Skeletal muscle satellite cell (primary cell): ENCODE measurements at regions not wholly inside any gene's neighbourhood (a gene's known extent, or its start where the extent isn't known, plus 50 kb on each side); places are given as distances from the start of the nearest gene placed in this dataset.
"Not testable (repeated sequence)": the region's sequence is repeated elsewhere in the genome, so short reads cannot be mapped to it uniquely, and the experiment has no call there.

Experiments
- H3K27me3 ChIP-seq: 2 replicates; pipeline ENCODE4 v1.7.0; 2013; ENCODE audit warnings: low read length; ENCODE audit not compliant: control insufficient read depth, insufficient read depth
- H3K36me3 ChIP-seq: 2 replicates; pipeline ENCODE4 v1.7.0; 2013; ENCODE audit warnings: mild to moderate bottlenecking, control low read depth, low read length; ENCODE audit not compliant: insufficient read depth
- H3K4me1 ChIP-seq: 2 replicates; pipeline ENCODE4 v1.7.0; 2013; ENCODE audit warnings: low read length; ENCODE audit not compliant: control insufficient read depth, insufficient read depth
- H3K4me2 ChIP-seq: 2 replicates; pipeline ENCODE4 v1.7.0; 2013; ENCODE audit warnings: mild to moderate bottlenecking, low read length
- H3K4me3 ChIP-seq: 2 replicates; pipeline ENCODE4 v1.7.0; 2013; ENCODE audit warnings: low read length
- H3K9ac ChIP-seq: 2 replicates; pipeline ENCODE4 v1.7.0; 2013; ENCODE audit warnings: mild to moderate bottlenecking, low read depth, low read length, moderate library complexity
- H3K9me3 ChIP-seq: replicated peaks from 2 replicates; pipeline ENCODE4 v1.7.0; 2013; ENCODE audit warnings: mild to moderate bottlenecking, control low read depth, low read length

DNA sequence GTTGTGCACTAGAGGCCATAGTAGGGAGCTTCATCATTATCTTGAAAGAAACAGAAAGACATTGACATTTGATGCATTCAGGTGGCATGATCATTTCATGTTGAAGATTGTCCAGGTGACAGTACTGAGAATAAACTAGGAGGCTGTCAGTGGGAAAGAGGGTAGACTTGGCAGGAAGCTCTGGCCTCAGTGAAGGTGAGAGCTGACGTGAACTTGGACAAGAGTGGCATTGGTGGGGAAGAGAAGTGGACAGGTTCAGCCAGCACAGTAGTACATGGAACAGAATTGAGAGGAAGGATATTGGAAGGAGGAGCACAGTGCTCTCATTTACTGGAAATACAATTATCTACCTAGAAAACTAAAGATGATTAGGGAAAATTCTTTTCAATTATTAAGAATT lies 245.2 kb downstream of the CYRIA start:
- no peaks in the 10 kb centered on the region for H3K4me1 ChIP-seq
- no peaks in the 10 kb centered on the region for H3K9me3 ChIP-seq
- no peaks in the 10 kb centered on the region for H3K27me3 ChIP-seq
- no peaks in the 10 kb centered on the region for H3K36me3 ChIP-seq
- no peak overlapping the region for H3K4me2 ChIP-seq
- no peak overlapping the region for H3K9ac ChIP-seq
- no peak overlapping the region for H3K4me3 ChIP-seq

DNA sequence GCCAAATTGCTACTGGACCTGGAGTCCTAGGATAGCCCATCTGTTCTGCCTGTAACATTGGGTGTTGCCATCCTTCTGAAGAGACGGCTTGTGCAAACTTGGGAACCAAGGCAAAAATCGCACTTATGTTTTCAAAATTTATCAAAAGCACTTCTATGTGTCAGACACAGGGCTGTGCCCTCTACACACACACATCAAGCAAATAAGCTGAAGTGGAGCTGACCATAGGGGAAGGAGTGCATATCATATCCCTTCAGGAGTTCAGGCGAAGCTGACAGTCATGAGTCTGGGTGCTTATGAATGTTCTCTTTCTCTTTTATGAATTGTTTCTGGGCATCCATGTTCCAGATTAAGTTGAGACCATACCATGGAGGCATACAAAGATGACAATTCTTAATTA lies 247.9 kb downstream of the CYRIA start:
- no peak overlapping the region for H3K9ac ChIP-seq
- H3K27me3 ChIP-seq = no peaks in the 10 kb centered on the region
- no peak overlapping the region for H3K4me2 ChIP-seq
- H3K4me3 ChIP-seq = no peak overlapping the region
- H3K4me1 ChIP-seq = no peaks in the 10 kb centered on the region
- H3K36me3 ChIP-seq = no peaks in the 10 kb centered on the region
- H3K9me3 ChIP-seq = no peaks in the 10 kb centered on the region

DNA sequence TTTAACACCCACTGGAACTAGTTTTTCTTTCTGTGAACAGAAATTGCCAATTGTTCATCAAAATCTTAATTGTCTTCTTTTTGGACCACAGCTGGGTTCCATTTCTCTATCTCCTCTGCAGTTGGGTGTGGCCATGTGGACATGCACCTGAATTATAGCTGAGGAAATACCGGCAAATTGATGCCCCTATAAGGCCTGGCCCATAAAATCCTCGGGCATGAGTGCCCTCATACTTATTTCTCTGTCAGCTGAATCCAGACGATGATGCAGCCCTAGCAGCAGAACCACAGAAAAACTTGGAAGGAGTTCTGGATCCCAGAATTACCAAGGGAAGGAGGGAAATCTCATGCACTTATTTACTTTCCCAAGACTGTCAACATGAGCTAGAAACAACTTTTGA lies 249.0 kb downstream of the CYRIA start:
- Histone ChIP-seq H3K4me2 (no peak overlapping the region), H3K9me3 (no peaks in the 10 kb centered on the region), H3K4me3 (no peak overlapping the region), H3K36me3 (no peaks in the 10 kb centered on the region), H3K27me3 (no peaks in the 10 kb centered on the region), H3K4me1 (no peaks in the 10 kb centered on the region), H3K9ac (no peak overlapping the region)

DNA sequence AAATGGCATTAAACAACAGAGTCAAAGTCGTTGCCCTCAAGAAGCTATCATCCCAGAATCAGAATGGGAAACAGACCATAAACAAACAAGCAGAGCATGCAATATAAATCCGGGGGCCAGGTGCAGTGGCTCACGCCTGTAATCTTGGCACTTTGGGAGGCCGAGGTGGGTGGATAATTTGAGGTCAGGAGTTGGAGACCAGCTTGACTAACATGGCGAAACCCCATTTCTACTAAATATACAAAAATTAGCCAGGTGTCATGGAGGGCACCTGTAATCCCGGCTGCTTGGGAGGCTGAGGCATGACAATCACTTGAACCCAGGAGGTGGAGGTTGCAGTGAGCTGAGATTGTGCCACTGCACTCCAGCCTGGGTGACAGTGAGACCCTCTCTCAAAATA lies 249.8 kb downstream of the CYRIA start:
- not testable (repeated sequence) for H3K27me3 ChIP-seq, H3K36me3 ChIP-seq, H3K4me2 ChIP-seq, H3K9me3 ChIP-seq, H3K4me3 ChIP-seq, H3K4me1 ChIP-seq, H3K9ac ChIP-seq

DNA sequence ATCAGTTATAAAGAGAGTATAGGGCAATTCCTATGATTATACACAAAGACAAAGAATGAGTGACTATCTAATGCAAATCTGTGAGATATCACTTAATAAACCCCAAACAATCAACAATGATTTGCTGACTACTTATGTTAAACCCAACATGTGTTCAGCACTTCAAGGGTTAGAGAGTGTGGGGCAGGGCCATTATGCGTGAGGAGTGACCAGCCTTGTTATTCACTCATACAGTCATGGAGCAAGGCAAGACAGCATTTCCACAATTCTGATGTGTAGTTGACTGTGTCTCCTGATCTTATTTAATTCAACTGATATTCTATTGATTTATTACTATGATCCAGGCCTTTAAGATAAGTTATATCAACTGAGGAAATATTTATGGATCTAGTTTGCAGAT lies 251.7 kb downstream of the CYRIA start:
- H3K9me3 ChIP-seq = no peaks in the 10 kb centered on the region
- H3K4me2 ChIP-seq = no peak overlapping the region
- no peak overlapping the region for H3K4me3 ChIP-seq
- no peaks in the 10 kb centered on the region for H3K27me3 ChIP-seq
- no peaks in the 10 kb centered on the region for H3K4me1 ChIP-seq
- H3K9ac ChIP-seq = no peak overlapping the region
- no peaks in the 10 kb centered on the region for H3K36me3 ChIP-seq

DNA sequence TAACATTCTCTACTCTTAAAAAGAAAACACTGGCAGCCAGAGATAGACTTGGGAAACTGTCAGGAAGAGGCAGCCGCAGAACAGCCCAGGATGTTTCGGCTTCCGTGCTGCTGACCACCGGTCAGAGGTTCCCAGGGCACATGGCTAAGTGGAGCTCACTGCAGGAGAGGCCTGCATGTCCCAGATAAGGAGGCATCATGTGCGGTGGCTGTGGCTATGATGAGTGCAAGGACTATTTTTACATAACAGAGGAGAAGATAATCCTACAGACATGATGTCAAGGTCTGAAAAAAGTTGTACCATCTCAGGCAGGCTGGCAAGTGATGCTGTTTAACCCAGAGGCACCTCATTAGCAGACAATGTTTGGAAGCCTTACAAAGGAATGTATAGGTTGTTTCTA lies 252.3 kb downstream of the CYRIA start:
- Histone ChIP-seq H3K9ac (no peak overlapping the region), H3K36me3 (no peaks in the 10 kb centered on the region), H3K27me3 (no peaks in the 10 kb centered on the region), H3K4me3 (no peak overlapping the region), H3K4me1 (no peaks in the 10 kb centered on the region), H3K4me2 (no peak overlapping the region), H3K9me3 (no peaks in the 10 kb centered on the region)

DNA sequence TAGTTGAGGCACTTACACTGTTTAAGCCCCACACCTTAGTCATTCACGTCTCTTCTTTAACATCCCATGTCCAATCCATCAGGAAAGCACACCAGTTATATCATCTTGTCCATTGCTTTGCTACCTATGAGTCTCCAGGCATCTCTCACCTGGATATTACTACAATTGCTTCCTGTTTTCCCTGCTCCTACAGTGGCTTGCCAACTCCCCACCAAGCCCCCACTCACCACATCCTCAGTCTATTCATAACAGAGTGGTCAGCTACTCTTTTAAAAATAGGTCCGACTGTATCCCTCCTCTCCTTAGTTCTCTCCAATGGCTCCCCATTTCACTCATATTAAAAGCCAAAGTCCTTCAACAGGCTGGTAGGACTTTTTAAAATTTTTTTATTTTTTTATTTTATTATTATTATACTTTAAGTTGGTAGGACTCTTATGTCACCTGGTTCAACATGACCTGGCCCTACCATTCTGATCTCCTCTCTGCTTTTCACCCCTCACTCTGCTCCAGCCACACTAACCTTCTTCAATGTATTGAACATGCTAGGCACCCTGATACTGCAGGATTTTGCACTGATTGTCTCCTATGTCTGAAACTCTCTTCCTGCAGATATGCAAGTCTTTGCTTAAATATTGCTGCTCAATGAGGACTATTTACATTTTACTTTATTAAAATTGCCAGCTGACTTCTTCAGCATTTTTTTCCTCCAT lies 253.2 kb downstream of the CYRIA start:
- Histone ChIP-seq H3K27me3 (no peaks in the 10 kb centered on the region), H3K4me2 (no peak overlapping the region), H3K36me3 (no peaks in the 10 kb centered on the region), H3K4me1 (no peaks in the 10 kb centered on the region), H3K9me3 (no peaks in the 10 kb centered on the region), H3K4me3 (no peak overlapping the region), H3K9ac (no peak overlapping the region)

DNA sequence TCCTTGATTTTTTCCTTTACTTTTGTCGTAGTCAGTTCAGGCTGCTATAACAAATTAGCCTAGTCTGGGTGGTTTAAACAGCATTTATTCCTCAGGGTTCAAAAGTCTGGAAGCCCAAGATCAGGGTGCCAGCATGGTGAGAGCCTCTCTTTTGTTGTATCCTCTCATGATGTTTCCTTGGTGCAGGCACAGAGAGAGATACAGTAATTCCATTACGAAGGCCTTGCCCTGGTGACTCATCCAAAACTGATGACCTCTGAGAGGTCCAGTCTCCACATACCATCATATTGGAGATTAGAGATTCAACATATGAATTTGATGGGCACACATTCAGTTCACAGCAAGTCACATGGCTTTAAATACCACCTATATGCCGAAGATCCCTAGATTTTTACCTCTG lies 253.8 kb downstream of the CYRIA start:
- Histone ChIP-seq H3K9me3 (no peaks in the 10 kb centered on the region), H3K36me3 (no peaks in the 10 kb centered on the region), H3K4me1 (no peaks in the 10 kb centered on the region), H3K9ac (no peak overlapping the region), H3K4me3 (no peak overlapping the region), H3K27me3 (no peaks in the 10 kb centered on the region), H3K4me2 (no peak overlapping the region)

DNA sequence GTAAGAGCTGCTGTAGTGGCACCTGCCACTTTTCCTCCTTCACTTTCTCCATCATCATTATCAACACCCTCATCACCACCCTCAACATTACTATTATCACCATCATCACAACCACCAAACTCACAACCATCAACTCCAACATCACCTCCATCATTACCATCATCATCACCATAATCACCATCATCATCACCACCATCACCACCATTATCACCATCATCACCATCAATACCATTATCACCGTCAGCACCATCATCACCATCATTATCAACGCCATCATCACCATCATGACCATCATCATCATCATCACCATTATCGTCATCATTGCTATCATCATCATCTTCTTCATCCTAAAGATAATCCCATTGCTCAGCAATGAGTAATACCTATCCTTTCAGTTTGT lies 255.8 kb downstream of the CYRIA start:
- Histone ChIP-seq H3K9me3 (no peaks in the 10 kb centered on the region), H3K9ac (no peak overlapping the region), H3K27me3 (no peaks in the 10 kb centered on the region), H3K4me1 (no peaks in the 10 kb centered on the region), H3K36me3 (no peaks in the 10 kb centered on the region), H3K4me2 (no peak overlapping the region), H3K4me3 (no peak overlapping the region)

DNA sequence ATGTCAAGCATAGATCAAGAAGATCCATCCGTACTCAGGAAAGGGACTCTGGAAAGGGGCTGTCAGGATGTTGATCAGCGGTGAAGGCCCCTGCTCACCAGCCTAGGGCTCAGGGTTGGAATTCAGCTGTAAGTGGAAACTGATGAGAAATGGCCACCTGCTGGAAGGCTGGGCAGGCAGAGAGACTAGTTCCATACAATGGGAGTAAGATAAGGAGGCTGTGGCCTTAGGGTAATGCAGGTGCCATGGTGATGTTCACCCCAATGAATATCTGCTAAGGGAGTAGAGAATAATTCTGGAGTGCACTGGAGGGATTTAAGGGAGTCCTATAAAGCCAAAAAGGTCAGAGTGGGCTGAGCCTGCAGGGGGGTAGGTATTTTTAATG lies 256.6 kb downstream of the CYRIA start:
- Histone ChIP-seq H3K4me1 (no peaks in the 10 kb centered on the region), H3K4me3 (no peak overlapping the region), H3K4me2 (no peak overlapping the region), H3K36me3 (no peaks in the 10 kb centered on the region), H3K9ac (no peak overlapping the region), H3K9me3 (no peaks in the 10 kb centered on the region), H3K27me3 (no peaks in the 10 kb centered on the region)

DNA sequence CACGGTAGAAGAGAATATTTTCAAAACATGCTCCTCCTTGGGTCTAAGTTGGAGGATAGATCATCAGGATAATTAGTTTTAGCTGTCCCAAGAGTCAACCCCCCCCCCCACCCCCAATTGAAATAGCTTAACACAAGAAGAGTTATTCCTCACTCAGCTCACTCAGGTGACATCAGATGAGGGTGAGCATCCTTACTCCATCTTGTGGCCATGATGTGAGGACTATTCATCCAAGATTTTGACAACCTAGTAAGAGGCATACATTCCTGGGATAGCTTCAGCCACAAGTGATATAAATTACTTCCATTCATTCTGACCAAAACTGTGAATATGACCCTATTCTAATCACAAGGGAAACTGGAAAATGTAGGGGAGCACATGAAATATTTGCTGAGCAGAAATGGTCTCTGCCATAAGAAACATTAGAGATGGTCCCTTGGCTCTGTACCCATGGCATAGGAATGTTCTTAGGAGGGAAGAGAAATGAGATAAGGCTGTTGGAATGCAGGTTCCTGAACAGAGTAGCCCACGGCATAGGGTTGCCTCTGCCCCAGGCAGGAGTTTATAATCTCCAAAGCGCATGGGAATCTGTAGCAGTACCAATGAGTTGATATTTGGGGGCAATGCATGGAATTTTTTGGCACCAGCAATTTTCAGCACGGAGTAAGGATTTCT lies 257.2 kb downstream of the CYRIA start:
- H3K4me1 ChIP-seq = no peaks in the 10 kb centered on the region
- no peak overlapping the region for H3K9ac ChIP-seq
- H3K9me3 ChIP-seq = no peaks in the 10 kb centered on the region
- H3K4me3 ChIP-seq = no peak overlapping the region
- H3K36me3 ChIP-seq = no peaks in the 10 kb centered on the region
- H3K27me3 ChIP-seq = no peaks in the 10 kb centered on the region
- H3K4me2 ChIP-seq = no peak overlapping the region

DNA sequence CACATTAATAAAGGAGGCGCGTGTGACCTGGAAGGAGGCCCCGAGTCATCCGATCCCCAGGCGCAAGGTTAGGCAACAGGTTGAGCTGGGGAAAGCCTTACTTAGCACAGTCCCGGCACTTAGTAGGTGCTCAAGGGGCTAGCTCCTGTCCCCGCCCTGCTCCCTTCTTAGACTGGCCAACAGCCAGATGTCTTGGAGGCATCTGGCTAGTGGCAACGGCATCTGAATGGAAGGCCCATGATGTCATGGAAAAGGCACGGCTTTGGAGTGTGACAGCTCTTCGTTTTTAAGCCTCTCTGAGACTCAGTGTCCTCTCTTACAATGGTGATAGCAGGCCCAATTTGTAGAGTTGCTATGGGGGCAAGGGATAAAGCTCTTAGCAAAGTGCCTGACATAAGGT lies 258.3 kb downstream of the CYRIA start:
- Histone ChIP-seq H3K9me3 (no peaks in the 10 kb centered on the region), H3K36me3 (no peaks in the 10 kb centered on the region), H3K4me2 (no peak overlapping the region), H3K27me3 (no peaks in the 10 kb centered on the region), H3K4me1 (no peaks in the 10 kb centered on the region), H3K9ac (no peak overlapping the region), H3K4me3 (no peak overlapping the region)
